Dermis microvascular lymphatic vessel endothelial cell (primary cell): ENCODE measurements at regions not wholly inside any gene's neighbourhood (a gene's known extent, or its start where the extent isn't known, plus 50 kb on each side); places are given as distances from the start of the nearest gene placed in this dataset.

Experiments used
- DNase-seq, 2 donors: peaks; one replicate each; pipeline versions ENCODE4 v3.0.0 to v3.0.0-alpha.2; 2010; ENCODE audit warnings: low read depth in 2 of 2

- DNase-seq: no peak
Observed at GRCh38 chr3:124658270-124658669, 72.0 kb upstream of the UMPS start.

- no peak for DNase-seq
Observed at GRCh38 chr3:124659175-124659574, 71.1 kb upstream of the UMPS start.

- DNase-seq: no peak
Observed at GRCh38 chr3:124660599-124660998, 69.7 kb upstream of the UMPS start.

GRCh38 chr3:124663690-124664089 is 66.6 kb upstream of the UMPS start:
- no peak for DNase-seq

- no peak for DNase-seq
Observed at GRCh38 chr3:124664804-124665203, 65.4 kb upstream of the UMPS start.

DNA sequence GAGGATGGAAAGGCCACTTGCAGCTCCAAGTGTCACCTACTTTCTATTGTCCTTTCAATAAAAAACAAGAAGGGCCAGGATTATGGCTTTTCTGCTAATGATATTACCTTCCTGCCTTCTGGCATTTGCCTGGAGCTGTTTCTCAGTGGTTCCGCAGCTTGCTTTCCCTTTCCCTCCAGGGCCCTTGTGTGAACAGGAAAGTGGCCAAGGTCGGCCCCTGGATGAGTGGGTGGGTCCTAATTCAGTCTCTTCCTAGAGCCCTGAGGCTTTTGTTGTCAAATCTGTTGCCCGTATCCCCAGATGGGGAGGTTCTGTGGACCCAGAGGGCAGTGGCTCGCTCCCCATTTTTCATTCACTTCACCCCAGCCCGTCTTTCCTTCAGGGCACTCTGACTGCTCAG is 64.2 kb upstream of the UMPS start:
- DNase-seq: no peak

DNA sequence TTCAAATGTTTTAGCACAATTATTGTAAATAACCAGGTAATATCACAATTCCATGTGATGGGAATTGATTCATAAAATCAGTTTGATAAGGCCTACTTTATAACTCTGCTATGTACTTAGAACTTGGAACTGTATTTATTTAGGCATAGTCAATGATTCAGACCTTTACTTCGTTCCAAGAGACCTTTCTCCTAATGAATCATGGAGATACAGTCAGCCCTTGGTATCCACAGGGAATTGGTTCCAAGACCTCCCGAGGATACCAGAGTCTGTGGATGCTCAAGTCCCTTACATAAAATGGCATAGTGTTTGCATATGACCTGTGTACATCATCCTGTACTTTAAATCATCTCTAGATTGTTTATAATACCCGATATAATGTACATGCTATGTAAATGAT is 60.8 kb upstream of the UMPS start:
- DNase-seq: no peak

DNA sequence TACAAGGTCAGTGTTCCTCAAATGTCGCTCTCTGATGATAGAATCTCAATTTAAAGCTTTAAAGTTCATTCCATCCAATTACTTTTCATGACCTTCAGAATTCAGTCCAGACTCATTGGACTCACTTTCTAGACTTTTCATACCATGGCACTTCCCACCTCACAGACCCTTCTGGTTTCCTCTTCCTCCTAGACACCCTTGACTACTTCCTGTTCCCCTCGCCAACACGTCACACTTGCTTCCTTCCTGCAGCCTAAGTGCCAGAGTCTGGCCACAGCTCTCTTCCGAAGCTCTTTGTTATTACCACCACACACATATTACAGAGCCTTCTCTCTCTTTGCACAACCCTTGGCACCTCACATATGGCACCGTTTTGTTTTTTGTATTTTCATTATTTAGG is 59.1 kb upstream of the UMPS start:
- peak in 1 of 2 donors; percentile 19 for DNase-seq

DNA sequence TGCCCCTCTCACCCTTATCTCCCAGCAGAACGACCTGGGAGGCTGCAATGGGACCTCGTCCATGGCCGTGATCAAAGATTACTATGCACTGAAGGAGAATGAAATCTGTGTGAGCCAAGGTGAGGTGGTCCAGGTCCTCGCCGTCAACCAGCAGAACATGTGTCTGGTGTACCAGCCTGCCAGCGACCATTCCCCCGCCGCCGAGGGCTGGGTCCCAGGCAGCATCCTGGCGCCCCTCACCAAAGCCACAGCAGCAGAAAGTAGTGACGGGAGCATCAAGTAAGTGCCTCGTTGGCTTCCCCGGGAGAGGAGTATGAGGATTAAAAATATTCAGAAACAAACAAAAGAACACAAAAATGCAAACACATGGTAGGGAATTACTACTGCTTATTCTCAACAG is 55.9 kb upstream of the UMPS start:
- DNase-seq: no peak

- no peak for DNase-seq
Observed at GRCh38 chr3:124676236-124676635, 54.0 kb upstream of the UMPS start.

GRCh38 chr3:124679048-124679638 is 51.1 kb upstream of the UMPS start:
- no peak for DNase-seq
